ENCODE measurements at regions not wholly inside any gene's neighbourhood (a gene's known extent, or its start where the extent isn't known, plus 50 kb on each side); places are given as distances from the start of the nearest gene placed in this dataset.
"Not testable (repeated sequence)": the region's sequence is repeated elsewhere in the genome, so short reads cannot be mapped to it uniquely, and the experiment has no call there.

- DNase-seq: no peak
Measured at GRCh38 chr2:200104015-200104414, 148.6 kb downstream of the MAIP1 start.

- no peak for DNase-seq
Measured at GRCh38 chr2:200107514-200108217, 152.3 kb downstream of the MAIP1 start.

- DNase-seq: no peak
Measured at GRCh38 chr2:200109421-200109820, 154.0 kb downstream of the MAIP1 start.

DNA sequence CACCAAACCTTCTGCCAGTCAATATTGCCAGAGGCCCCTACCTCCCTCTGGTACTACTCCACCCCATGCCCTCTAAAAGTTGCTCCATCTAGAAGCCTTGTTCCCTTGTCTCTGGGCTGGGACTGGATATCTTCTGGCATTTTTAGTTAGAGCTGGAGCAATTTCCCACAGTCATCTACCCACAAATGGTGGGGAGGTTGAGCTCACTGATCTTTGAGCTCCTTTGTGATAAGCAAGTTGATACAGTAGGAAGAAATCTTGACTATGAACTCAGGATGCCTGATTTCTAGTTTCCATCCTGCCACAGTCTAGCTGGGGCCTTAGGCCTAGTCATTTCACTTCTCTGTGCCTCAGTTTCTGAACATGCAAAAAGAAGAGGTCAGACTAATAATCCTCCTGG is 155.0 kb downstream of the MAIP1 start:
- no peak for DNase-seq

DNA sequence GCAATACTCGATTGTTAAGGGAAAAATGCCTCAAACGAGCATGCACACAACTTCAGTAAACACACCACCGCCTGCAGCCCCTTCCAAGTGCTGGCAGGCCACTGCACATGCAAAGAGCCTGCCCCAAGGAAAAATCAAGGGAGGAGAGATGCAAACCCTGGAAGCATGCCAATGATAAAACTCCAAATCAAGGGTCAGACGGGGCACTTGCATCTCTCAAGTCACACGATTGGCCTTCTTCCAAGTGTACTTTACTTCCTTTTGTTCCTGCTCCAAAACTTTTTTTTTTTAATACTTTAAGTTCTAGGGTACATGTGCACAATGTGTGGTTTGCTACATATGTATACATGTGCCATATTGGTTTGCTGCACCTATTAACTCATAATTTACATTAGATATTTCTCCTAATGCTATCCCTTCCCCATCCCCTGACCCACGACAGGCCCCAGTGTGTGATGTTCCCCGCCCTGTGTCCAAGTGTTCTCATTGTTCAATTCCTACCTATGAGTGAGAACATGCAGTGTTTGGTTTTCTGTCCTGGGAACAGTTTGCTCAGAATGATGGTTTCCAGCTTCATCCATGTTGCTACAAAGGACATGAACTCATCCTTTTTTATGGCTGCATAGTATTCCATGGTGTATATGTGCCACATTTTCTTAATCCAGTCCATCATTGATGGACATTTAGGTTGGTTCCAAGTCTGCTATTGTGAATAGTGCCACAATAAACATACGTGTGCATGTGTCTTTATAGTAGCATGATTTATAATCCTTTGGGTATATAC is 157.8 kb downstream of the MAIP1 start:
- not testable (repeated sequence) for DNase-seq

DNA sequence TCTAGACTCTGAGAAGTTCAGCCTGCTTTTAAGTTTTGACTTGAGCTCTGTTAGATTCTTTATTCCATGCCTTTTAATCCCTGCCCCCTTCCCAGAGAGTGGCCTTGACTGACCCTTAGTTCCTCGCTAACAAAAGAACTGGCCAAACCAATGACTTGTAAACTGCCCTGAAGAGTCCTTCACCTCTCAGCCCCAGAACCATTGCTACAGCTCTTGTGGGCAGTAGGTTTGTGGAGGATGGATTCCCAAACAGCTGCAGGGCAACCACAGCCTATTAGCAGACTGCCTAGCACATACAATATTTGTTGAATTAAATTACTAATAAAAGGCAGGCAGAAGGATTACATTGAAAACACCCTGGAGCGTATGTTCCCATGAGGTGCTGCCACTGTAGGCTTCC is 163.9 kb downstream of the MAIP1 start:
- DNase-seq: no peak

DNA sequence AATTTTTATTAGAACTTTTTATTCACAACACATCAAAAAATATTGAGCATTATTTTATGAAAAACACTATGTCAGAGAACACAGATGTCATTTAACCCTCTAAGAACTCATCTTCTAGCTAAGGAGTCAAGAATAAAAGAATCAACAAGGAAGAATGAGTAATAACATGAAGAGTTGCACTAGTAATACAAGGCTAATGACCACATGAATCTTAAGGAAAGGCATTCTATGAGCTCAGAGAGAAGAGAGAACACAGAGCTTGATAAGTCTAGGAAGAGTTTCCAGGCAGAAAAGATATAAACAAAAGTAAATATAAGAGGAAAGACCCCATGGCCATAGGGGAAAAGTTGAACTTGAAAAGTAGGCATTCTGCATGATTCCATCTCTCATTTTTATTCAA is 166.5 kb downstream of the MAIP1 start:
- no peak for DNase-seq

DNA sequence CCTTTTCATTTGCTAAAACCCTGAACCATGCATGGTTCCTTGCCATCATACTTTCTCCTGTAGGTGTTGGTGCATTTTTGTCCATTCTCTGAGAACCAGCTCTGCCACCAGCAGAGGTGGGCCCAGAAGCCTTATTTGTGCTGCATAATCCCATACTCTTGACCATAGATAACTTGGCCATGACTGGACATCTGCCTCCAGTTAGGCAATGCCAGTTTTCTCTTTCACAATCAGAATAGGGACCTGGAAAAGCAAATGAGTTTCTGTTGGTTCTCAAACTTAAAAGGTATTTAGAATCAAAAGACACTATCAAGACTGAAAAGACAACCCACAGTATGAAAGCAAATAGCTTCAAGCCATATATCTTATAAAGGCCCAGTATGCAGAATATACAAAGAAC is 167.3 kb downstream of the MAIP1 start:
- no peak for DNase-seq

DNA sequence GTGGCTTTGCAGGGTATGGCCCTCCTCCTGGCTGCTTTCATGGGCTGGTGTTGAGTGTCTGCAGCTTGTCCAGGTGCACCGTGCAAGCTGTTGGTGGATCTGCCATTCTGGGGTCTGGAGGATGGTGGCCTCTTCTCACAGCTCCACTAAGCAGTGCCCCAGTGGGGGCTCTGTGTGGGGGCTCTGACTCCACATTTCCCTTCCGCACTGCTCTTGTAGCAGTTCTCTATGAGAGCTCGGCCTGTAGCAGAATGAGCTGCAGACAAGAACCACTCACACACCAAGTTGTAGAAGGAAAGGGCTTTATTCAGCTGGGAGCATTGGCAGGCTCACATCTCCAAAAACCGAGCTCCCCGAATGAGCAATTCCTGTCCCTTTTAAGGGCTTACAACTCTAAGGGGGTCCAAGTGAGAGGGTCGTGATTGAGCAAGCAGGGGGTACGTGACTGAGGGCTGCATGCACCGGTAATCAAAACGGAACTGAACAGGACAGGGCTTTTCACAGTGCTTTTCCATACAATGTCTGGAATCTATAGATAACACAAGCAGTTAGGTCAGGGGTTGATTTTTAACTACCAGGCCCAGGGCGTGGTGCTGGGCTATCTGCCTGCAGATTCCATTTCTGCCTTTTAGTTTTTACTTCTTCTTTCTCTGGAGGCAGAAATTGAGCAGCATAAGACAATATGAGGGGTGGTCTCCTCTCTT is 169.4 kb downstream of the MAIP1 start:
- not testable (repeated sequence) for DNase-seq

- no peak for DNase-seq
Measured at GRCh38 chr2:200125444-200126284, 170.3 kb downstream of the MAIP1 start.

- DNase-seq: not testable (repeated sequence)
Measured at GRCh38 chr2:200126285-200126670, 170.9 kb downstream of the MAIP1 start.

GRCh38 chr2:200126680-200127079 is 171.3 kb downstream of the MAIP1 start:
- not testable (repeated sequence) for DNase-seq

- no peak for DNase-seq
Measured at GRCh38 chr2:200127848-200128247, 172.5 kb downstream of the MAIP1 start.

GRCh38 chr2:200128296-200128695 is 172.9 kb downstream of the MAIP1 start:
- no peak for DNase-seq

GRCh38 chr2:200129721-200130462 is 174.5 kb downstream of the MAIP1 start:
- DNase-seq: no peak

DNA sequence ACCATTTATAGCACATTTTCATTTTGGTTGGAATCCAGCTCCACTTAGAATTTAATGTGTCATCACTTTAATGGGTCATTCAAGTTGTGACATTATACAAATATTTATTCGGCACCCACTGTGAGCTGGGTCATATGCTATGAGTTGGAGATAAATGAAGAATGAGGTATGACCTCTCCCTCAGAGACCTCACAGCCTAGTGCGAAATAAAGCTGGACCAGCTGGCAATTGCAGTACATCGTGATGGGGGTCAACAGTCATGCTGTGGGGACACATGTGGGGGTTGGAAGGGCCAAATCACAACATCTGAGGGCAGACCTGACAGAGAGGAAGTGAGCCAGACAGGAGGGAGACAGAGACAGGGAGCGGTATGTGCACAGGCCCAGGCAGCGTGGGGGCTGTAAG is 175.4 kb downstream of the MAIP1 start:
- no peak for DNase-seq

DNA sequence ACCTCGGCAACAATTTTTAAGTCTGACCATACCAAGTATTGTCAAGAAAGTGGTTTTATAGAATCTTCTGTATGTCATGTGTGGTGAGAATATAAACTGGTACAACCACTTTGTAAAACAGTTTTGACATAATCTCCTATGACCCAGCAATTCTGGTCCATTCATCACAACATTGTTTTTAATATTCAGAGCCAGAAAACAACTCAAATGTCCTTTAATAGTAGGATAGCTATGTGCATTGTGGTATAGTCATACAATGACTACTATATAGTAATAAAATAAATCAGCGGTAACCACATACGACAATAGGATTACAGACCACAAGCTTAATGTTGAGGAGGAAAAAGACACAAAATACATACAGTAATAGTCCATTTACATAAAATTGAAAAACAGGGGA is 175.2 kb upstream of the SPATS2L start:
- DNase-seq: no peak

DNA sequence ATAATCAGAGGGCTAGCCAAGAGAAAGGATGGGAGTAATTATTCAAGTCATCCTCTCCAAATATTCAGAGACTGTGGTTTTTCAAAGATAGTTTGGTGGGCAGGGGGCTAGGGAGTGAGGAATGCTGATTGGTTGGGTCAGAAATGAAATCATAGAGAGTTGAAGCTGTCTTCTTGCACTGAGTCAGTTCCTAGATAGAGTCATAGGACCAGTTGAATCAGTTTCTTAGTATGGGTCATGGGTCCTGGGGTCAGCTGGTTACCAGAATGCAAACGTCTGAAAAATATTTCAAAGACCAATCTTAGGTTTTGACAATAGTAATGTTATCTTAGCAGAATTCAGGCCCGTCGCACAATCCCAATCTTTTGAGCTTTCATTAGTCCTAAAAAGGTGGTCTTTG is 171.4 kb upstream of the SPATS2L start:
- DNase-seq: no peak

DNA sequence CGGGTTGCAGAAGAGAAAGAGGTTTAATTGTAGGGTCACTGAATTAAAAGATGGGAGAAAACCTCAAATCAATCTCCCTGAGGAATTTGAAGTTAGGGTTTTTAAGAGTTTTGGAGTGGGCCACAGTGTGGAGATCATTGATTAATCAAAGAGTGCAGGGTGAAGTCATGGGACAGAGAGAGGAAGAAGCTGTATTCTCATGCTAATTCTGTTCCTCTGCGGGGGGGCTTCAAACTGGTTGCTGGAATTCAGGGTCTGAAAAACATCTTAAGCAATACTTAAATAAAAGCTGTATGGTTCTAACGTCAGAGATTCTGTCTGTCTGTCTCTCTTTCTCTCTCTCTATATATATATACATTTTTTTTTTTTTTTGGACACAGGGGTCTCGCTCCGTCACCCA is 169.8 kb upstream of the SPATS2L start:
- no peak for DNase-seq

- no peak for DNase-seq
Measured at GRCh38 chr2:200137271-200137670, 169.2 kb upstream of the SPATS2L start.

GRCh38 chr2:200137691-200138090 is 168.8 kb upstream of the SPATS2L start:
- DNase-seq: no peak

Data from NCI-H1694 treated with DMSO at 0.1 percent for 48 hours (cell line).